Smooth muscle cell (in vitro differentiated cells): ENCODE measurements at regions not wholly inside any gene's neighbourhood (a gene's known extent, or its start where the extent isn't known, plus 50 kb on each side); places are given as distances from the start of the nearest gene placed in this dataset.

Source experiments
- DNase-seq: peaks from one replicate; lab custom pipeline; 2025; ENCODE audit not compliant: unreplicated experiment; lab: John Stamatoyannopoulos, UW
- H2AFZ ChIP-seq: fragments of 200-600 bp; sonication (generic); 2 replicates; pipeline ENCODE4 v1.6.0; 2016; ENCODE audit warnings: antibody characterized with exemption, low read depth, mild to moderate bottlenecking
- H3F3A ChIP-seq: fragments of 200-600 bp; sonication (generic); 2 replicates; pipeline ENCODE4 v1.6.0; 2017; ENCODE audit warnings: antibody characterized with exemption, low read depth
- H3K27ac ChIP-seq: fragments of 200-600 bp; sonication (generic); 2 replicates; pipeline ENCODE4 v1.5.1; 2016; ENCODE audit warnings: low read depth, mild to moderate bottlenecking
- H3K27me3 ChIP-seq: fragments of 200-600 bp; sonication (generic); 2 replicates; pipeline ENCODE4 v1.6.1; 2016; ENCODE audit warnings: low read depth, mild to moderate bottlenecking
- H3K36me3 ChIP-seq: fragments of 200-600 bp; sonication (generic); 2 replicates; pipeline ENCODE4 v1.5.1; 2016; ENCODE audit warnings: low read depth
- H3K4me1 ChIP-seq: fragments of 200-600 bp; sonication (generic); 2 replicates; pipeline ENCODE4 v1.5.1; 2016; ENCODE audit warnings: low read depth
- H3K4me2 ChIP-seq: fragments of 200-600 bp; sonication (generic); 2 replicates; pipeline ENCODE4 v1.6.0; 2016; ENCODE audit warnings: mild to moderate bottlenecking
- H3K4me3 ChIP-seq: fragments of 200-600 bp; sonication (generic); 2 replicates; pipeline ENCODE4 v1.5.1; 2016; ENCODE audit warnings: mild to moderate bottlenecking
- H3K79me2 ChIP-seq: fragments of 200-600 bp; sonication (generic); 2 replicates; pipeline ENCODE4 v1.6.0; 2016; ENCODE audit warnings: low read depth, mild to moderate bottlenecking
- H3K9ac ChIP-seq: fragments of 200-600 bp; sonication (generic); 2 replicates; pipeline ENCODE4 v1.6.0; 2016; ENCODE audit warnings: low read depth
- H3K9me3 ChIP-seq: fragments of 200-600 bp; sonication (generic); replicated peaks from 2 replicates; pipeline ENCODE4 v1.5.1; 2016; ENCODE audit warnings: low read depth
- H4K20me1 ChIP-seq: fragments of 200-600 bp; sonication (generic); 2 replicates; pipeline ENCODE4 v1.6.0; 2016; ENCODE audit warnings: low read depth
- CTCF ChIP-seq: fragments of 200-600 bp; sonication (generic); IDR thresholded peaks from 2 replicates; pipeline ENCODE4 v1.5.1; 2017; ENCODE audit warnings: borderline replicate concordance, mild to moderate bottlenecking, antibody characterized with exemption; ENCODE audit not compliant: insufficient read depth, poor library complexity, severe bottlenecking
- WGBS: methylation state at CpG from one replicate; pipeline ENCODE4 v1.1.7; 2016; ENCODE audit warnings: low lambda C conversion rate; 5-methylcytosine and 5-hydroxymethylcytosine counted together

GRCh38 chr11:130550984-130551383 is 102.5 kb downstream of the ADAMTS15 start:
- Histone ChIP-seq H3K4me3 (no peak overlapping the region), H3K79me2 (no peaks in the 10 kb centered on the region), H3K9me3 (no peaks in the 10 kb centered on the region), H3K27ac (peak overlapping the region; percentile 23), H2AFZ (peak overlapping the region; percentile 78), H3F3A (no peaks in the 10 kb centered on the region), H4K20me1 (no peaks in the 10 kb centered on the region), H3K36me3 (no peaks in the 10 kb centered on the region), H3K4me2 (no peak overlapping the region), H3K4me1 (no peaks in the 10 kb centered on the region), H3K27me3 (no peaks in the 10 kb centered on the region), H3K9ac (no peak overlapping the region)
- TF ChIP-seq CTCF, result no peak
- WGBS, result 71% methylated on average over 4 of the region's 4 CpGs
- no peak for DNase-seq

GRCh38 chr11:130551388-130551787 is 102.9 kb downstream of the ADAMTS15 start:
- H3K27ac ChIP-seq, result peak overlapping the region; percentile 23
- no peaks in the 10 kb centered on the region for H3F3A ChIP-seq
- no peaks in the 10 kb centered on the region for H3K27me3 ChIP-seq
- no peak overlapping the region for H3K9ac ChIP-seq
- DNase-seq, result no peak
- no peaks in the 10 kb centered on the region for H3K9me3 ChIP-seq
- no peak for TF ChIP-seq CTCF
- H4K20me1 ChIP-seq, result no peaks in the 10 kb centered on the region
- no peak overlapping the region for H3K4me2 ChIP-seq
- 44% methylated on average over 5 of the region's 5 CpGs for WGBS
- no peak overlapping the region for H3K4me3 ChIP-seq
- H3K36me3 ChIP-seq, result no peaks in the 10 kb centered on the region
- no peaks in the 10 kb centered on the region for H3K4me1 ChIP-seq
- peak overlapping the region; percentile 78 for H2AFZ ChIP-seq
- no peaks in the 10 kb centered on the region for H3K79me2 ChIP-seq

- Histone ChIP-seq H3K4me1 (no peaks in the 10 kb centered on the region), H3K9ac (no peak overlapping the region), H3K27me3 (no peaks in the 10 kb centered on the region), H3K79me2 (no peaks in the 10 kb centered on the region), H4K20me1 (no peaks in the 10 kb centered on the region), H2AFZ (no peak overlapping the region), H3K4me2 (no peak overlapping the region), H3F3A (no peaks in the 10 kb centered on the region), H3K27ac (no peak overlapping the region), H3K36me3 (no peaks in the 10 kb centered on the region), H3K4me3 (no peak overlapping the region), H3K9me3 (no peaks in the 10 kb centered on the region)
- DNase-seq, result no peak
- no peak for TF ChIP-seq CTCF
- 96% methylated on average over 1 of the region's 1 CpG for WGBS
Observed at GRCh38 chr11:130553306-130553705, 104.9 kb downstream of the ADAMTS15 start.

- Histone ChIP-seq H3K4me2 (no peak overlapping the region), H3K4me1 (no peaks in the 10 kb centered on the region), H3F3A (no peaks in the 10 kb centered on the region), H3K27ac (no peak overlapping the region), H3K36me3 (no peaks in the 10 kb centered on the region), H2AFZ (no peak overlapping the region), H3K4me3 (no peak overlapping the region), H4K20me1 (no peaks in the 10 kb centered on the region), H3K27me3 (no peaks in the 10 kb centered on the region), H3K79me2 (no peaks in the 10 kb centered on the region), H3K9me3 (no peaks in the 10 kb centered on the region), H3K9ac (no peak overlapping the region)
- 80% methylated on average over 8 of the region's 8 CpGs for WGBS
- DNase-seq, result no peak
- no peak for TF ChIP-seq CTCF
Observed at GRCh38 chr11:130554241-130555055, 106.0 kb downstream of the ADAMTS15 start.
